ENCODE measurements at regions not wholly inside any gene's neighbourhood (a gene's known extent, or its start where the extent isn't known, plus 50 kb on each side); places are given as distances from the start of the nearest gene placed in this dataset.

GRCh38 chr9:96154081-96154480, 147.9 kb downstream of the HSD17B3 start:
- Histone ChIP-seq H3K9me1 (ENCODE audit: control insufficient read depth, insufficient read depth, low read length) (no peaks in the 10 kb centered on the region), H3K9me3 (replicated peaks; ENCODE audit: control insufficient read depth, insufficient read depth, low read depth, low read length) (no peaks in the 10 kb centered on the region), H3K27ac (ENCODE audit: extremely low read depth, low read depth, low read length) (no peak overlapping the region), H3K9ac (ENCODE audit: insufficient read depth in 1 of 2, low read depth in 2 of 2, low read length in 2 of 2) (no peak overlapping the region), H3K27me3 (ENCODE audit: control insufficient read depth in 2 of 2, insufficient read depth in 2 of 2, low read length in 2 of 2) (peaks cover 28 to 58% of the 10 kb centered on the region in 2 experiments), H3K36me3 (ENCODE audit: control insufficient read depth, insufficient read depth, low read length) (no peaks in the 10 kb centered on the region), H3K4me1 (replicated peaks in 1 of 2; ENCODE audit: control insufficient read depth in 2 of 2, insufficient read depth in 2 of 2, low read length in 2 of 2) (no peaks in the 10 kb centered on the region), H3K4me3 (no peak overlapping the region), H3K79me2 (ENCODE audit: control insufficient read depth, insufficient read depth, low read length) (no peaks in the 10 kb centered on the region), H2AFZ (ENCODE audit: low read depth, low read length) (no peak overlapping the region), H4K20me1 (replicated peaks; ENCODE audit: control insufficient read depth, insufficient read depth, low read length) (no peaks in the 10 kb centered on the region), H3K4me2 (ENCODE audit: insufficient read depth, low read length) (no peak overlapping the region)
- ChIA-PET CTCF (ENCODE audit: low intra/inter-chr PET ratio) (no interaction called here), POLR2A (interaction anchor here (1.4 kb wide), 1 partner anchor 9 kb away, joined by 6 read pairs; no protein-coding TSS in a partner anchor)
- WGBS (ENCODE audit: insufficient coverage, low coverage, missing lambda C conversion rate): 2% methylated on average over 13 of the region's 13 CpGs
- DNase-seq (ENCODE audit: extremely low read depth in 1 of 4, low spot score in 3 of 4) (no peak), ATAC-seq (no peak), FAIRE-seq (no peak)
- TF ChIP-seq KDM2B (CRISPR knock-in tag; IDR thresholded peaks at IDR 0.05) (no peak), PRDM10 (IDR thresholded peaks at IDR 0.05; ENCODE audit: partially characterized antibody) (no peak), FIP1L1 (IDR thresholded peaks at IDR 0.05; ENCODE audit: low read depth, low read length, poor library complexity, severe bottlenecking) (no peak), ZNF589 (CRISPR knock-in tag; IDR thresholded peaks at IDR 0.05; ENCODE audit: low read depth) (no peak), SREBF1 (IDR thresholded peaks at IDR 0.05; ENCODE audit: borderline replicate concordance, low read depth, low read length) (no peak), E2F3 (CRISPR knock-in tag; IDR thresholded peaks at IDR 0.05) (no peak), BRD9 (IDR thresholded peaks at IDR 0.05; ENCODE audit: low read depth, partially characterized antibody) (no peak), ETV5 (CRISPR knock-in tag; IDR thresholded peaks at IDR 0.05; ENCODE audit: low read depth) (no peak), ZC3H8 (IDR thresholded peaks at IDR 0.05) (no peak), ZNF551 (CRISPR knock-in tag; IDR thresholded peaks at IDR 0.05) (no peak), SMARCA4 (IDR thresholded peaks at IDR 0.05) (no peak), TARDBP (IDR thresholded peaks at IDR 0.05) (no peak), ZNF77 (CRISPR knock-in tag; IDR thresholded peaks at IDR 0.05) (no peak)
- TF ChIP-seq, protein P1, sequence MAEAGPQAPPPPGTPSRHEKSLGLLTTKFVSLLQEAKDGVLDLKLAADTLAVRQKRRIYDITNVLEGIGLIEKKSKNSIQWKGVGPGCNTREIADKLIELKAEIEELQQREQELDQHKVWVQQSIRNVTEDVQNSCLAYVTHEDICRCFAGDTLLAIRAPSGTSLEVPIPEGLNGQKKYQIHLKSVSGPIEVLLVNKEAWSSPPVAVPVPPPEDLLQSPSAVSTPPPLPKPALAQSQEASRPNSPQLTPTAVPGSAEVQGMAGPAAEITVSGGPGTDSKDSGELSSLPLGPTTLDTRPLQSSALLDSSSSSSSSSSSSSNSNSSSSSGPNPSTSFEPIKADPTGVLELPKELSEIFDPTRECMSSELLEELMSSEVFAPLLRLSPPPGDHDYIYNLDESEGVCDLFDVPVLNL (CRISPR knock-in tag; IDR thresholded peaks at IDR 0.05; ENCODE audit: low read depth): no peak
- TF ChIP-seq, protein P2, sequence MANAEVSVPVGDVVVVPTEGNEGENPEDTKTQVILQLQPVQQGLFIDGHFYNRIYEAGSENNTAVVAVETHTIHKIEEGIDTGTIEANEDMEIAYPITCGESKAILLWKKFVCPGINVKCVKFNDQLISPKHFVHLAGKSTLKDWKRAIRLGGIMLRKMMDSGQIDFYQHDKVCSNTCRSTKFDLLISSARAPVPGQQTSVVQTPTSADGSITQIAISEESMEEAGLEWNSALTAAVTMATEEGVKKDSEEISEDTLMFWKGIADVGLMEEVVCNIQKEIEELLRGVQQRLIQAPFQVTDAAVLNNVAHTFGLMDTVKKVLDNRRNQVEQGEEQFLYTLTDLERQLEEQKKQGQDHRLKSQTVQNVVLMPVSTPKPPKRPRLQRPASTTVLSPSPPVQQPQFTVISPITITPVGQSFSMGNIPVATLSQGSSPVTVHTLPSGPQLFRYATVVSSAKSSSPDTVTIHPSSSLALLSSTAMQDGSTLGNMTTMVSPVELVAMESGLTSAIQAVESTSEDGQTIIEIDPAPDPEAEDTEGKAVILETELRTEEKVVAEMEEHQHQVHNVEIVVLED (CRISPR knock-in tag; IDR thresholded peaks at IDR 0.05): no peak
- TF ChIP-seq, protein P3, sequence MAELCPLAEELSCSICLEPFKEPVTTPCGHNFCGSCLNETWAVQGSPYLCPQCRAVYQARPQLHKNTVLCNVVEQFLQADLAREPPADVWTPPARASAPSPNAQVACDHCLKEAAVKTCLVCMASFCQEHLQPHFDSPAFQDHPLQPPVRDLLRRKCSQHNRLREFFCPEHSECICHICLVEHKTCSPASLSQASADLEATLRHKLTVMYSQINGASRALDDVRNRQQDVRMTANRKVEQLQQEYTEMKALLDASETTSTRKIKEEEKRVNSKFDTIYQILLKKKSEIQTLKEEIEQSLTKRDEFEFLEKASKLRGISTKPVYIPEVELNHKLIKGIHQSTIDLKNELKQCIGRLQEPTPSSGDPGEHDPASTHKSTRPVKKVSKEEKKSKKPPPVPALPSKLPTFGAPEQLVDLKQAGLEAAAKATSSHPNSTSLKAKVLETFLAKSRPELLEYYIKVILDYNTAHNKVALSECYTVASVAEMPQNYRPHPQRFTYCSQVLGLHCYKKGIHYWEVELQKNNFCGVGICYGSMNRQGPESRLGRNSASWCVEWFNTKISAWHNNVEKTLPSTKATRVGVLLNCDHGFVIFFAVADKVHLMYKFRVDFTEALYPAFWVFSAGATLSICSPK (IDR thresholded peaks at IDR 0.05; ENCODE audit: borderline replicate concordance): no peak
- intact Hi-C loops (cut with micrococcal nuclease): no loop called here
- BruUV-seq (replicated peaks): no TSS peak
- in situ Hi-C loops (cut with MboI): no loop called here
